ENCODE measurements at regions not wholly inside any gene's neighbourhood (a gene's known extent, or its start where the extent isn't known, plus 50 kb on each side); places are given as distances from the start of the nearest gene placed in this dataset.

DNA sequence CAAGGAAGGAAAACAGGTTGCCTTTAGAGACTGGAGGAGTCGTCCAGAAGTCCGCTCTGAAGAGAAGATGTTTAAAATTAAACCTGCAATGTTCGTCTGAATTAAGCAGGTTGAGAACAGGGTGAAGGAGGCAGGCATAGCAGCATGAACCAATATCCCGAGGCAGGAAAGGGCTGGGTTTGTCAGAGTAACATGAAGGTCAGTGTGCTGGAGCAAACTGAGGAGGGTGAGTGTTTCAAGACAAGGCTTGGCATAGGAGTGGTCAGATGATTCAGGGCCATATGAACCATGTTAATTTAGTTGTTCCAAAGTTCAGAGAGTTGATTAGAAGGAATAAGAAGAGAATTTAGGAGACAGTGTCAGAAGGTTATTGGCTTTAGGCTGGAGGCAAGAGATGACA, 93.3 kb downstream of the UTRN start:
- TF ChIP-seq, protein P1, sequence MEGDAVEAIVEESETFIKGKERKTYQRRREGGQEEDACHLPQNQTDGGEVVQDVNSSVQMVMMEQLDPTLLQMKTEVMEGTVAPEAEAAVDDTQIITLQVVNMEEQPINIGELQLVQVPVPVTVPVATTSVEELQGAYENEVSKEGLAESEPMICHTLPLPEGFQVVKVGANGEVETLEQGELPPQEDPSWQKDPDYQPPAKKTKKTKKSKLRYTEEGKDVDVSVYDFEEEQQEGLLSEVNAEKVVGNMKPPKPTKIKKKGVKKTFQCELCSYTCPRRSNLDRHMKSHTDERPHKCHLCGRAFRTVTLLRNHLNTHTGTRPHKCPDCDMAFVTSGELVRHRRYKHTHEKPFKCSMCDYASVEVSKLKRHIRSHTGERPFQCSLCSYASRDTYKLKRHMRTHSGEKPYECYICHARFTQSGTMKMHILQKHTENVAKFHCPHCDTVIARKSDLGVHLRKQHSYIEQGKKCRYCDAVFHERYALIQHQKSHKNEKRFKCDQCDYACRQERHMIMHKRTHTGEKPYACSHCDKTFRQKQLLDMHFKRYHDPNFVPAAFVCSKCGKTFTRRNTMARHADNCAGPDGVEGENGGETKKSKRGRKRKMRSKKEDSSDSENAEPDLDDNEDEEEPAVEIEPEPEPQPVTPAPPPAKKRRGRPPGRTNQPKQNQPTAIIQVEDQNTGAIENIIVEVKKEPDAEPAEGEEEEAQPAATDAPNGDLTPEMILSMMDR (IDR thresholded peaks at IDR 0.05) = no peak
- TF ChIP-seq POLR2A (IDR thresholded peaks at IDR 0.05) = no peak
